Retinal pigment epithelial cell (primary cell): ENCODE measurements at regions not wholly inside any gene's neighbourhood (a gene's known extent, or its start where the extent isn't known, plus 50 kb on each side); places are given as distances from the start of the nearest gene placed in this dataset.
"Not testable (repeated sequence)": the region's sequence is repeated elsewhere in the genome, so short reads cannot be mapped to it uniquely, and the experiment has no call there.

Experiments
- DNase-seq: peaks from one replicate; pipeline ENCODE4 v3.0.0-alpha.2; 2010; ENCODE audit warnings: low read depth
- H3K4me3 ChIP-seq: 2 replicates; pipeline ENCODE4 v1.5.1; 2011; ENCODE audit warnings: mild to moderate bottlenecking, low read length, control low read depth, moderate library complexity
- CTCF ChIP-seq: conservative IDR thresholded peaks from 2 replicates; pipeline ENCODE4 v1.5.1; 2011; ENCODE audit warnings: low read depth, low read length, control low read depth, inconsistent platforms

- H3K4me3 ChIP-seq, DNase-seq: not testable (repeated sequence)
Measured at GRCh38 chr7:97234494-97234893, 117.0 kb downstream of the SDHAF3 start.

GRCh38 chr7:97246317-97246716 is 128.8 kb downstream of the SDHAF3 start:
- no peak for DNase-seq
- H3K4me3 ChIP-seq = no peak overlapping the region
- TF ChIP-seq CTCF = no peak

- not testable (repeated sequence) for DNase-seq, H3K4me3 ChIP-seq
Measured at GRCh38 chr7:97258187-97258586, 140.7 kb downstream of the SDHAF3 start.

GRCh38 chr7:97269741-97270140 is 152.2 kb downstream of the SDHAF3 start:
- DNase-seq = no peak
- TF ChIP-seq CTCF = no peak
- no peak overlapping the region for H3K4me3 ChIP-seq

- DNase-seq = no peak
- TF ChIP-seq CTCF = no peak
- H3K4me3 ChIP-seq = no peak overlapping the region
Measured at GRCh38 chr7:97270280-97270679, 152.8 kb downstream of the SDHAF3 start.

- DNase-seq = no peak
- no peak overlapping the region for H3K4me3 ChIP-seq
- no peak for TF ChIP-seq CTCF
Measured at GRCh38 chr7:97271619-97272018, 154.1 kb downstream of the SDHAF3 start.

- DNase-seq = no peak
- no peak for TF ChIP-seq CTCF
- H3K4me3 ChIP-seq = no peak overlapping the region
Measured at GRCh38 chr7:97272237-97272975, 154.9 kb downstream of the SDHAF3 start.

GRCh38 chr7:97275475-97275874 is 158.0 kb downstream of the SDHAF3 start:
- no peak for DNase-seq
- no peak for TF ChIP-seq CTCF
- no peak overlapping the region for H3K4me3 ChIP-seq
